ENCODE measurements at regions not wholly inside any gene's neighbourhood (a gene's known extent, or its start where the extent isn't known, plus 50 kb on each side); places are given as distances from the start of the nearest gene placed in this dataset.

DNA sequence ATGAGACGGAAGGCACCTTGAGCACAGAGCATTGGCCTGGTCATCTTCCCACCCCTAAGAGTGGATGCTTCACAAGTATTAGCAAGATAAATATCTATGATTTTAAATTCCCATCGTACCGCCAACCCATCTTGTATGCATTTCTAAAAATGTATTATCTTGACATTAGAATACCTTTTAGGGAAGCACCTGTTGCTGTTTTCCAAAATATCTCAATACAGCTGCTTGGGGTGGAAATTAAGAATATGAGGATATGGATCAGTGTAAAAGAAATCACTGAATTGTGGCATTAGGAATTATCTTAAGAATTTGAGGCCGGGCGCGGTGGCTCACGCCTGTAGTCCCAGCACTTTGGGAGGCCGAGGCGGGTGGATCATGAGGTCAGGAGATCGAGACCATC lies 166.3 kb downstream of the ETS2 start:
- Histone ChIP-seq H3K27ac (no peak overlapping the region), H3K4me1 (replicated peaks) (peaks cover 15% of the 10 kb centered on the region), H3K36me3 (no peaks in the 10 kb centered on the region), H3K4me3 (no peak overlapping the region), H3K9me3 (replicated peaks) (no peaks in the 10 kb centered on the region), H3K27me3 (replicated peaks) (no peaks in the 10 kb centered on the region)
- no peak for DNase-seq (ENCODE audit: low read depth in 1 of 2, low spot score in 2 of 2)

DNA sequence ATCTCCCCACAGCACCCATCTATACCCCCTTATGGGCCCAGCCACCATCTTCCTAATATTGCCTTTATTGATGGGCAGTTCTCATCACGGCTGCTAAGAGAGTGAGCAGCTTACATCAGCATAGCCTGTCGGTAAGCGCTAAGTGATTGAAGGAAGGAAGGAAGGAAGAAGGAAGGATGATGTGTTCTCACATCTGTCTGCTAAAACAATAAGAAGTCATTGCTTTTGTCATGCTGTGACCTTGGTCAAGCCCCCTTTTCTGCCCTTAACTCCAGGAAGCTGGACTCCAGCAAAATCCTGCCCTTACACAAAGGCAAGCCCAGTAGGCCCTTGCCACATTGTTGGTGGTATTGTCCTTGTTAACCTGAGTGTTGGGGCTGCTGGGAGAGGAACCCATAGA lies 165.0 kb downstream of the ETS2 start:
- H3K4me1 ChIP-seq (replicated peaks): peaks cover 21% of the 10 kb centered on the region
- H3K9me3 ChIP-seq (replicated peaks): no peaks in the 10 kb centered on the region
- no peak overlapping the region for H3K4me3 ChIP-seq
- no peak overlapping the region for H3K27ac ChIP-seq
- H3K36me3 ChIP-seq: no peaks in the 10 kb centered on the region
- DNase-seq (ENCODE audit: low read depth in 1 of 2, low spot score in 2 of 2): no peak
- H3K27me3 ChIP-seq (replicated peaks): no peaks in the 10 kb centered on the region

DNA sequence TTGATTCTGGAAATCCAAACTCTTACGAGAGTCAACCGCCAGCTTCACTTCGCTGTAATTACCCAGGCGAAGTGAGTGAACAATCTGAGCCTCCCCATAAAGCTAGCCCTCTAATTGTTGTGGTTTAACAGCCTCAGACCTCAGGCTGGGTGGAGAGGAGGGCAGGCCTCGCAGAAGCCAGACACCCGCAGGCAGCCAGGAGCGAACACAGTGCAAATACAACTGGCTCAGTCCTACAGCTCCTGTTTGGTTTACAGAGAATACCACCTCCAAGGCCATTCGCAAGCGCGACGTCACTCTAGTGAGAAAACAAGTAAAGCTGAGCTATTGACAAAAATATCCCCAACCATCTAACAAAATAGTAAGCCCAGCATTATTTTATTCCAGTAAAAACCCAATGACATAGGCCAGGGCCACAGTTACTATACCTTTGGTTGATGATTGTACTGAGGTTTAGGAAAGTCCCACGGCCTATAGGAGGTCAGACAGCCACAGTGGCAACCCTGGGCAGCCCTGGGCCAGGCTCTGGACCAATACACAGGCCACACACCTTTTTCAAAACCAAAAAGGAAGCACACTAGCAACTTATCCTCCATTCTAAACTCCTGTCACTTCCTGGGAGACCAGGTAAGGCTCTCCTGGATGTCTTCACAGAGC lies 163.3 kb downstream of the ETS2 start:
- Histone ChIP-seq H3K27me3 (replicated peaks) (no peaks in the 10 kb centered on the region), H3K4me3 (no peak overlapping the region), H3K27ac (no peak overlapping the region), H3K9me3 (replicated peaks) (no peaks in the 10 kb centered on the region), H3K36me3 (no peaks in the 10 kb centered on the region), H3K4me1 (replicated peaks) (peaks cover 18% of the 10 kb centered on the region)
- DNase-seq (ENCODE audit: low read depth in 1 of 2, low spot score in 2 of 2): no peak

DNA sequence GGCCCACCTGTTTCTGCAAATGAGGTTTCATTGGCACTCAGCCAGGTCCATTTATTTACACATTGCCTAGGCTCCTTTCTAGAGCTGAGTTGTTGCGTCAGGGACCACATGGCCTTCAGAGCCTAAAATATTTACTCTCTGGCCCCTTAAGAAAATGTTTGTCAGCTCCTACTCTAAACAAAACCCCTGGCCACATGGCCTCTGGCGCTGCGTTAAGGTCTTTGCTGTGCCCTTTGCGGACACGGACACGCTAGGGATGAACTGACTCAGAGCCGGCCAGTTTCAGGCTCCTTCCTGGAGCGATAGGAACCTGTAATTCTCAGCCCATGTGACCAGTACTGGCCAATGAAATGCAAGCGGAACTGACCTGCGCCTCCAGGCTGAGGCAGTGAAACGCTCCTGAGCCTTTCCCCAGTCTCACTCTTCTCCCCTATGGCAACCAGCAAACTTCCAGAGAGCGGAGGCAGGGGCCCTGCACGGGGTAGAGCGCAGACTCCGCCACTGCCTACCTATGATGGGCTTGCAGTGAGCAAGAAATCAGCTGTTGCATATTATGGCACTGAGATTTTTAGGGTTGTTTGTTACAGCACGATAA lies 160.3 kb downstream of the ETS2 start:
- 0 out of 2 replicates have a peak, but pooled peaks cover 3% of the 10 kb centered on the region for H3K9me3 ChIP-seq (replicated peaks)
- peaks cover 18% of the 10 kb centered on the region for H3K4me1 ChIP-seq (replicated peaks)
- no peak overlapping the region for H3K4me3 ChIP-seq
- no peak overlapping the region for H3K27ac ChIP-seq
- H3K27me3 ChIP-seq (replicated peaks): no peaks in the 10 kb centered on the region
- DNase-seq (ENCODE audit: low read depth in 1 of 2, low spot score in 2 of 2): no peak
- no peaks in the 10 kb centered on the region for H3K36me3 ChIP-seq

DNA sequence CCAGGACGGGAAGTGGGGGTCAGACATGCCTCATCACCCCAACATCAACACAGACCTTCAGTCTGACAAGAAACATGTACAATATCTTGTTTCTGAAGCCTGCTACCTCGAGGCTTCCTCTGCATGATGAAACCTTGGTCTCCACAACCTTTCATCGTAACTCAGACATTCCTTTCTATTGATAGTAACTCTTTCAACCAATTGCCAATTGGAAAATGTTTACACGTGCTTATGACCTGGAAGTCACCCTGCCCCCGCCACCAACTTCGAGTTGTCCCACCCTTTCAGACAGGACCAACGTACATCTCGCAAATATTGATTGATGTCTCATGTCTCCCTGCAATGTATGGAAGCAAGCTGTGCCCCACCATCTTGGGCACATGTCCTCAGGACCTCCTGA lies 159.5 kb downstream of the ETS2 start:
- H3K4me3 ChIP-seq: no peak overlapping the region
- no peaks in the 10 kb centered on the region for H3K27me3 ChIP-seq (replicated peaks)
- no peaks in the 10 kb centered on the region for H3K36me3 ChIP-seq
- peaks cover 18% of the 10 kb centered on the region for H3K4me1 ChIP-seq (replicated peaks)
- H3K9me3 ChIP-seq (replicated peaks): 0 out of 2 replicates have a peak, but pooled peaks cover 3% of the 10 kb centered on the region
- H3K27ac ChIP-seq: no peak overlapping the region
- no peak for DNase-seq (ENCODE audit: low read depth in 1 of 2, low spot score in 2 of 2)

DNA sequence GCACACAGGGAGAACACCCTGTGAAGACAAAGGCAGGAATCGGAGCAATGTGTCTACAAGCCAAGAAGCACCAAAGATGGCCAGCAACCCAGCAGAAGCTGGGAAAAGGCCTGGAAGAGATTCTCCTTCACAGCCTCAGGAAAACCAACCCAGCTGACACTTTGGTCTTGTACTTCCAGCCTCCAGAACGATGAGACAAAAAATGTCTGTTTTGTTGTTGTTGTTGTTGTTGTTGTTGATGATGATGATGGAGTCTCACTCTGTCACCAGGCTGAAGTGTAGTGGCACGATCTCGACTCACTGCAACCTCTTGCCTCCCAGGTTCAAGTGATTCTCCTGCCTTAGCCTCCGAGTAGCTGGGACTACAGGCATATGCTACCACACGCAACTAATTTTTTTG lies 157.3 kb downstream of the ETS2 start:
- Histone ChIP-seq H3K9me3 (replicated peaks) (0 out of 2 replicates have a peak, but pooled peaks cover 3% of the 10 kb centered on the region), H3K4me1 (replicated peaks) (peaks cover 32% of the 10 kb centered on the region), H3K27ac (no peak overlapping the region), H3K36me3 (no peaks in the 10 kb centered on the region), H3K27me3 (replicated peaks) (no peaks in the 10 kb centered on the region), H3K4me3 (no peak overlapping the region)
- no peak for DNase-seq (ENCODE audit: low read depth in 1 of 2, low spot score in 2 of 2)

DNA sequence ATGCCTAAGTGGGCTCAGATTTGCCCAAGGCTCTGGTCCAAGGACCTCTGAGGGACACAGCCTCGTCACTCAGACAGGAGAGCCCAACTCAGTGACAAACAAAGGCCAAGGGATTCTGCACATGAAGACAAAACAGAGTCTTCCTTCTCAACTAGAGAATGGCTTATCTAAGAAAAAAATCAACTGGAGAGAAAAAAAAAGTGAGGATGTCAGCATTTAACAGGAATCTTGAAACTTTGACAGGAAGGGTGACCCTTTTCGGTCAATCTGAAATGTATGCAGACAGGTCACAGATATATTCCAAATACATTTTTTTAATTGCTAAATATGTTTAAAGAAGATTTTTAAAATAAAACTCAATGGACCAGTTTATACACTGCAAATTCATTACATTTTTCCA lies 154.5 kb downstream of the ETS2 start:
- H3K27me3 ChIP-seq (replicated peaks): no peaks in the 10 kb centered on the region
- H3K4me1 ChIP-seq (replicated peaks): peaks cover 42% of the 10 kb centered on the region
- no peak for DNase-seq (ENCODE audit: low read depth in 1 of 2, low spot score in 2 of 2)
- H3K9me3 ChIP-seq (replicated peaks): 0 out of 2 replicates have a peak, but pooled peaks cover 3% of the 10 kb centered on the region
- no peak overlapping the region for H3K27ac ChIP-seq
- H3K4me3 ChIP-seq: no peak overlapping the region
- no peaks in the 10 kb centered on the region for H3K36me3 ChIP-seq

DNA sequence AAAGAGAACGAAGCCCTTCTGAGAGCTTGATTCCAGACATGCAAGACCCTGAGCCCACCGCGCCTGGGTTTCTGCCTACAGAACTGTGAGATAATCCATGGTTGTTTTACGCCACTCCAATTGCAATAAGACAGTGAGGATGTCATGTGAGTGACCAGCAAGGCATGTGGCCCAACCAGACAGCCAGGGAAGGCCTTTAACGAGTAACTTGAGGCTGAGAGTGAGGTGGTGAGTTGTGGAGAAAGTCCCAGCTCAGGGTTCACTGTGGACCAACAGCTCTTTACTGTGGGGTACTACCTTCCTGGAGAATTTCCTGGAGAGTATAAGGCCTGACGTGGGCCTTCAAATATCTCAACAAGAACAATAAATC lies 153.9 kb downstream of the ETS2 start:
- peak overlapping the region; percentile 50 for H3K27ac ChIP-seq

DNA sequence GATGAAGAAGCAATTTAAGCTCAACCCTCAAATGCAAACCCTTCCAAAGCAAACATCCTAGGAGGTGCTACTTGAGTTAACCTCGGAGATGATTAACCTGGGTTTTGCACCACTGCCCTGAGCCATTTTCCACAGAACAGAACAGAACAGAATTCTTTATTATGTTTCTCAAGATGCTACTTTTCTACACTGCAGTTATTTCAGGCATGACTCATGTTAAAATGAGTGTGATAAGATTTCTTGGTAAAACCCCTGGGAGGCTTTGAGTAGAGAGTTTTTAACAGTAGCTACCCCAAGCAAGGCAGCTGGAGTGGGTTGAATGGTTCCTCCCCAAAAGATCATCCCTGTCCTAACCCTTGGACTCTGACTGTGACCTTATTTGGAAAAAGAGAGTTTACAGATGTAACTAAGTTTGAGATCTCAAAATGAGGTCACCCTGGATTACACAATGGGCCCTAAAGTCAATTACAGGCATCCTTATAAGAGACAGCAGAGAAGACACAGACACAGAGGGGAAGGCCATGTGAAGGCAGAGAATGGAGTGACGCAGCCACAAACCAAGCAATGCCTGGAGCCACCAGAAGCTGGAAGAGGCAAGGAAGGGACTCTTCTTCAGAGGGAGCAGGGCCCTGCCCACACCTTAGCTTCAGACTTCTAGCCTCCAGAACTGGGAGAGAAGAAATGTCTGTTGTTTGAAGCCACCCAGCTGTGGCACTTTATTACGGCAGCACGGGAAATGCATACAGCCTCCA lies 153.4 kb downstream of the ETS2 start:
- H3K27me3 ChIP-seq (replicated peaks): no peaks in the 10 kb centered on the region
- peaks cover 41% of the 10 kb centered on the region for H3K4me1 ChIP-seq (replicated peaks)
- H3K27ac ChIP-seq: peak overlapping the region; percentile 50
- no peak overlapping the region for H3K4me3 ChIP-seq
- DNase-seq (ENCODE audit: low read depth in 1 of 2, low spot score in 2 of 2): peak in 1 of 2 experiments; percentile 67
- H3K9me3 ChIP-seq (replicated peaks): 0 out of 2 replicates have a peak, but pooled peaks cover 3% of the 10 kb centered on the region
- H3K36me3 ChIP-seq: no peaks in the 10 kb centered on the region

More for the DNA sequence above, 153.9 kb downstream of the ETS2 start:
- H3K4me3 ChIP-seq: no peak overlapping the region
- H3K27me3 ChIP-seq (replicated peaks): no peaks in the 10 kb centered on the region
- H3K4me1 ChIP-seq (replicated peaks): peaks cover 41% of the 10 kb centered on the region
- no peaks in the 10 kb centered on the region for H3K36me3 ChIP-seq
- DNase-seq (ENCODE audit: low read depth in 1 of 2, low spot score in 2 of 2): no peak
- 0 out of 2 replicates have a peak, but pooled peaks cover 3% of the 10 kb centered on the region for H3K9me3 ChIP-seq (replicated peaks)

DNA sequence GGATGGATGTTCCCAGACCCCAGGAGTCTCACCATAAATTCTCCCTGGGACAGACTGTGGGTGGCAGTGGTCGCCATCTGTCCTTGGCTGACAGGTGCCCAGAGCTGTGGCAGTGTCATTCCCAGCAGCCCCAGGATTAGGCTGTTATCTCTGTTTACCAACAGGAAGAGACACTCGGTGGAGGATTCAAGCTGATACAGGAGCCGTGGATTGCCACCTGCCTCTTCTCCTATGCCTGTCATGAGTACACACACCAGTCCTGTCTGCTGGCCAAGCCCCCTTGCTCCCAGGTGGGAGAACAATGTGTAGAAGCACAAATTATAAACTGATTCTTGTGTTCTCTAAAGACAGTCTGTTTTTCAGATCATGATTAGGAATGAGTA lies 152.6 kb downstream of the ETS2 start:
- Histone ChIP-seq H3K27me3 (replicated peaks) (no peaks in the 10 kb centered on the region), H3K27ac (peak overlapping the region; percentile 50), H3K4me1 (replicated peaks) (peaks cover 41% of the 10 kb centered on the region), H3K4me3 (no peak overlapping the region), H3K36me3 (no peaks in the 10 kb centered on the region), H3K9me3 (replicated peaks) (0 out of 2 replicates have a peak, but pooled peaks cover 3% of the 10 kb centered on the region)
- no peak for DNase-seq (ENCODE audit: low read depth in 1 of 2, low spot score in 2 of 2)

DNA sequence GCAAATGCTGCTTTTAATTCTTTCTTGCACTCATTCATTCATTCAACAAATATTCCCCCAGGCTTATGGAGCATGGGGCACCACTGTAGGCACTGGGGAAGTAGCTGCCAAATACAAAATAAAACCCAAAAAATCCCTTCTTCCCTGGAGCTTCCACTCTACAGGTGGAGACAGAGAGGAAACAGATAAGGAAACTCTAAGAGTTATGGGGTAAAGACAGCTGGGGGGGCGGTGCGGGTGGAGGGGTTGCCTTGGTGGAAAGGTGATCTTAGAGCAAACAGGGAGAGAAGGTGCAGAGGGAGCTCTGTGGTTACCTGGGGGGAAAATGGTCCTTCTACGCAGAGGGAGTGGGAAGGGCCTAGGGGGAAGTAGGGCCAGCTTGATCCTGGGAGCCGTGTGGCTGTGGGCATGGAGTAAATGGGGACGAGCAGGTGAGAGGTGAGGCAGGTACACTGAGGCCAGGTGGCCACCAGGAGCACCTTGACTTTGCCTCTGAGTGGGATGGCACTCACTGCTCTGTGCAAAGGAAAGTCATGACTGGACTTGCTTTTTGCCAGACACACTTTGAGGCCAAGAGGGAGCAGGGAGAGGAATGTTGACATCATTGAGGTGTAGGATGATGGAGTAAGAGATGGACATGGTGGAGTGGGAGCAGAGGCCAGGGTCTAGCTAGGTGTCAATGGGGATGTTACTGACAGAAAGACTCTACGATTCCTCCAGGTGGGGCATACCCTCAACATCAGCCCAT lies 152.0 kb downstream of the ETS2 start:
- Histone ChIP-seq H3K27ac (no peak overlapping the region), H3K27me3 (replicated peaks) (no peaks in the 10 kb centered on the region), H3K4me1 (replicated peaks) (peaks cover 41% of the 10 kb centered on the region), H3K4me3 (no peak overlapping the region), H3K9me3 (replicated peaks) (0 out of 2 replicates have a peak, but pooled peaks cover under 1% of the 10 kb centered on the region), H3K36me3 (no peaks in the 10 kb centered on the region)
- no peak for DNase-seq (ENCODE audit: low read depth in 1 of 2, low spot score in 2 of 2)

DNA sequence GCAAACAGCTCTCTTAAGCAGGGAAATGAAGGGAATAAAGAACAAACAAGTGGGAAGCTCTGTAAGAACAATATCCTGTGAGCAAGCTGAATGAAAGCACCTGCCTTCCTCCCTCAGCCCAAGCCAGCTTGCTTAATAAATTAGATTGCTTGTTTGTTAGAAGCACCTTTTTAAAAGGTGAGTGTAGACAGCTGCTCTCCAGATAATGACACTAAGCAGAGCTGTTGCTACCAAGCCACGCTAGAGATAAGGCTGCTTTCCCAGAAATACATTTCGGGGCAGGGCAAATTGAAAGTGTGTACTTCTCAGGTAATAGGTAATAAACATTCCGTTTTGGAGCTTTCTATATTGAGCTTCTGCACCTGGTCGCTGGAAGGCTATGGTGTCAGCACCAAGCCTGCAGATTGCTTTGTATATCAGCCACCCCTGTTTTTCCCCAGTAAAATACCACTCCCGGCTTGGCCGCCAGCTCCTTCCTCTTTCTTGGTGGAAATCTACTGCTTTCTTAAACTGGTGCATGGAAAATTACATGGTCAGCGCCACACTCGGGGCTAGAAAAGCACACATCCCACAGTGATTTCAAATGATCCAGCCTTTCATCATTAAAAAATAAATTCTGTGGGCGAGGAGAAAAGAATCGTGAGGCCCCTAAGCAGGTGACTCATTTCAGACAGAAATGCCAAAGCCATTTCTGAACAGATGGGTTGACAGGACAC lies 151.3 kb downstream of the ETS2 start:
- no peaks in the 10 kb centered on the region for H3K36me3 ChIP-seq
- no peaks in the 10 kb centered on the region for H3K9me3 ChIP-seq (replicated peaks)
- H3K27me3 ChIP-seq (replicated peaks): no peaks in the 10 kb centered on the region
- peak in 1 of 2 experiments; percentile 14 for DNase-seq (ENCODE audit: low read depth in 1 of 2, low spot score in 2 of 2)
- H3K4me3 ChIP-seq: no peak overlapping the region
- H3K4me1 ChIP-seq (replicated peaks): peaks cover 41% of the 10 kb centered on the region
- H3K27ac ChIP-seq: no peak overlapping the region

DNA sequence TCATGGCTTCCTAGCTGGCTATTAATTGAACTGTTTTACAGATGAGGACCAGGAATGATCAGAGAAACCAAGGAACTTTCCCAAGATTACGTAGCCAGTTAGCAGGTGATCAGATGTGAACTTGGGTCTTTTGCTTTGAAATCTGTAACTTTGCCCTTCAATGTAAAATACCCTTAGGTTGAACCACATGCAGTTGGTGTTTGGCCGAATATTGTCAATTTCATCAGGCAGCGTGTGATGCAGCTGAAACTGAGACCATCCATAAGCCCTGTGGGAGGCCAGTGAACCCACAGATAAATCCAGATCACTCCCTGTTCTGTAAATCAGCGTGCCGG lies 150.8 kb downstream of the ETS2 start:
- H3K27ac ChIP-seq: no peak overlapping the region
- DNase-seq (ENCODE audit: low read depth in 1 of 2, low spot score in 2 of 2): no peak
- no peak overlapping the region for H3K4me3 ChIP-seq
- no peaks in the 10 kb centered on the region for H3K9me3 ChIP-seq (replicated peaks)
- H3K4me1 ChIP-seq (replicated peaks): peaks cover 41% of the 10 kb centered on the region
- no peaks in the 10 kb centered on the region for H3K27me3 ChIP-seq (replicated peaks)
- no peaks in the 10 kb centered on the region for H3K36me3 ChIP-seq
